ENCODE measurements at regions not wholly inside any gene's neighbourhood (a gene's known extent, or its start where the extent isn't known, plus 50 kb on each side); places are given as distances from the start of the nearest gene placed in this dataset.

- Histone ChIP-seq H3K27me3 (ENCODE audit: control insufficient read depth, insufficient read depth, low read length) (no peaks in the 10 kb centered on the region), H3K4me1 (ENCODE audit: control insufficient read depth, low read depth, low read length) (no peaks in the 10 kb centered on the region), H3K36me3 (ENCODE audit: control insufficient read depth, low read depth, low read length) (no peaks in the 10 kb centered on the region), H3K4me3 (ENCODE audit: low read length) (no peak overlapping the region), H3K9me3 (ENCODE audit: control insufficient read depth, low read depth, low read length) (no peaks in the 10 kb centered on the region), H3K9ac (ENCODE audit: low read length) (no peak overlapping the region), H3K27ac (ENCODE audit: low read length) (no peak overlapping the region)
Measured at GRCh38 chr2:140063356-140063755, 1283.2 kb upstream of the NXPH2 start.

- Histone ChIP-seq H3K4me1 (ENCODE audit: control insufficient read depth, low read depth, low read length) (no peaks in the 10 kb centered on the region), H3K9me3 (ENCODE audit: control insufficient read depth, low read depth, low read length) (no peaks in the 10 kb centered on the region)
Measured at GRCh38 chr2:140061240-140061639, 1281.0 kb upstream of the NXPH2 start.

GRCh38 chr2:140057928-140058327 lies 1277.7 kb upstream of the NXPH2 start:
- H3K9ac ChIP-seq (ENCODE audit: low read length): no peak overlapping the region
- no peaks in the 10 kb centered on the region for H3K27me3 ChIP-seq (ENCODE audit: control insufficient read depth, insufficient read depth, low read length)
- H3K36me3 ChIP-seq (ENCODE audit: control insufficient read depth, low read depth, low read length): no peaks in the 10 kb centered on the region
- no peak overlapping the region for H3K4me3 ChIP-seq (ENCODE audit: low read length)
- no peaks in the 10 kb centered on the region for H3K9me3 ChIP-seq (ENCODE audit: control insufficient read depth, low read depth, low read length)
- no peaks in the 10 kb centered on the region for H3K4me1 ChIP-seq (ENCODE audit: control insufficient read depth, low read depth, low read length)
- H3K27ac ChIP-seq (ENCODE audit: low read length): no peak overlapping the region

More at GRCh38 chr2:140061240-140061639, 1281.0 kb upstream of the NXPH2 start:
- H3K27ac ChIP-seq (ENCODE audit: low read length): no peak overlapping the region
- no peak overlapping the region for H3K9ac ChIP-seq (ENCODE audit: low read length)
- no peak overlapping the region for H3K4me3 ChIP-seq (ENCODE audit: low read length)
- no peaks in the 10 kb centered on the region for H3K36me3 ChIP-seq (ENCODE audit: control insufficient read depth, low read depth, low read length)
- no peaks in the 10 kb centered on the region for H3K27me3 ChIP-seq (ENCODE audit: control insufficient read depth, insufficient read depth, low read length)

GRCh38 chr2:140041811-140042210 lies 1261.6 kb upstream of the NXPH2 start:
- H3K36me3 ChIP-seq (ENCODE audit: control insufficient read depth, low read depth, low read length): no peaks in the 10 kb centered on the region
- no peak overlapping the region for H3K27ac ChIP-seq (ENCODE audit: low read length)
- H3K4me1 ChIP-seq (ENCODE audit: control insufficient read depth, low read depth, low read length): no peaks in the 10 kb centered on the region
- H3K27me3 ChIP-seq (ENCODE audit: control insufficient read depth, insufficient read depth, low read length): no peaks in the 10 kb centered on the region
- H3K9ac ChIP-seq (ENCODE audit: low read length): no peak overlapping the region
- no peak overlapping the region for H3K4me3 ChIP-seq (ENCODE audit: low read length)
- H3K9me3 ChIP-seq (ENCODE audit: control insufficient read depth, low read depth, low read length): peaks cover 1% of the 10 kb centered on the region

- Histone ChIP-seq H3K36me3 (ENCODE audit: control insufficient read depth, low read depth, low read length) (no peaks in the 10 kb centered on the region), H3K9me3 (ENCODE audit: control insufficient read depth, low read depth, low read length) (peaks cover 3% of the 10 kb centered on the region), H3K27ac (ENCODE audit: low read length) (no peak overlapping the region), H3K9ac (ENCODE audit: low read length) (no peak overlapping the region), H3K4me3 (ENCODE audit: low read length) (no peak overlapping the region), H3K27me3 (ENCODE audit: control insufficient read depth, insufficient read depth, low read length) (no peaks in the 10 kb centered on the region), H3K4me1 (ENCODE audit: control insufficient read depth, low read depth, low read length) (no peaks in the 10 kb centered on the region)
Measured at GRCh38 chr2:140041239-140041638, 1261.0 kb upstream of the NXPH2 start.

- H3K27me3 ChIP-seq (ENCODE audit: control insufficient read depth, insufficient read depth, low read length): no peaks in the 10 kb centered on the region
- H3K9me3 ChIP-seq (ENCODE audit: control insufficient read depth, low read depth, low read length): peaks cover 6% of the 10 kb centered on the region
- H3K9ac ChIP-seq (ENCODE audit: low read length): no peak overlapping the region
- no peak overlapping the region for H3K27ac ChIP-seq (ENCODE audit: low read length)
- no peak overlapping the region for H3K4me3 ChIP-seq (ENCODE audit: low read length)
- peaks cover 4% of the 10 kb centered on the region for H3K4me1 ChIP-seq (ENCODE audit: control insufficient read depth, low read depth, low read length)
- H3K36me3 ChIP-seq (ENCODE audit: control insufficient read depth, low read depth, low read length): no peaks in the 10 kb centered on the region
Measured at GRCh38 chr2:140033638-140034037, 1253.4 kb upstream of the NXPH2 start.

- Histone ChIP-seq H3K4me1 (ENCODE audit: control insufficient read depth, low read depth, low read length) (peaks cover 7% of the 10 kb centered on the region), H3K9ac (ENCODE audit: low read length) (no peak overlapping the region), H3K4me3 (ENCODE audit: low read length) (no peak overlapping the region), H3K27ac (ENCODE audit: low read length) (no peak overlapping the region), H3K27me3 (ENCODE audit: control insufficient read depth, insufficient read depth, low read length) (no peaks in the 10 kb centered on the region), H3K9me3 (ENCODE audit: control insufficient read depth, low read depth, low read length) (no peaks in the 10 kb centered on the region), H3K36me3 (ENCODE audit: control insufficient read depth, low read depth, low read length) (no peaks in the 10 kb centered on the region)
Measured at GRCh38 chr2:140027966-140028365, 1247.8 kb upstream of the NXPH2 start.

- Histone ChIP-seq H3K27me3 (ENCODE audit: control insufficient read depth, insufficient read depth, low read length) (no peaks in the 10 kb centered on the region), H3K36me3 (ENCODE audit: control insufficient read depth, low read depth, low read length) (no peaks in the 10 kb centered on the region), H3K9ac (ENCODE audit: low read length) (no peak overlapping the region), H3K4me1 (ENCODE audit: control insufficient read depth, low read depth, low read length) (peaks cover 7% of the 10 kb centered on the region), H3K4me3 (ENCODE audit: low read length) (no peak overlapping the region), H3K27ac (ENCODE audit: low read length) (no peak overlapping the region), H3K9me3 (ENCODE audit: control insufficient read depth, low read depth, low read length) (no peaks in the 10 kb centered on the region)
Measured at GRCh38 chr2:140027320-140027719, 1247.1 kb upstream of the NXPH2 start.

GRCh38 chr2:140023291-140023690 lies 1243.1 kb upstream of the NXPH2 start:
- Histone ChIP-seq H3K4me3 (ENCODE audit: low read length) (no peak overlapping the region), H3K9me3 (ENCODE audit: control insufficient read depth, low read depth, low read length) (no peaks in the 10 kb centered on the region), H3K4me1 (ENCODE audit: control insufficient read depth, low read depth, low read length) (peaks cover 7% of the 10 kb centered on the region), H3K36me3 (ENCODE audit: control insufficient read depth, low read depth, low read length) (no peaks in the 10 kb centered on the region), H3K27ac (ENCODE audit: low read length) (no peak overlapping the region), H3K9ac (ENCODE audit: low read length) (no peak overlapping the region), H3K27me3 (ENCODE audit: control insufficient read depth, insufficient read depth, low read length) (no peaks in the 10 kb centered on the region)

- no peak overlapping the region for H3K9ac ChIP-seq (ENCODE audit: low read length)
Measured at GRCh38 chr2:140018541-140018940, 1238.4 kb upstream of the NXPH2 start.

GRCh38 chr2:140014204-140014546 lies 1234.0 kb upstream of the NXPH2 start:
- H3K27me3 ChIP-seq (ENCODE audit: control insufficient read depth, insufficient read depth, low read length): no peaks in the 10 kb centered on the region
- no peaks in the 10 kb centered on the region for H3K36me3 ChIP-seq (ENCODE audit: control insufficient read depth, low read depth, low read length)
- H3K9me3 ChIP-seq (ENCODE audit: control insufficient read depth, low read depth, low read length): no peaks in the 10 kb centered on the region
- no peak overlapping the region for H3K9ac ChIP-seq (ENCODE audit: low read length)
- no peak overlapping the region for H3K4me3 ChIP-seq (ENCODE audit: low read length)
- no peaks in the 10 kb centered on the region for H3K4me1 ChIP-seq (ENCODE audit: control insufficient read depth, low read depth, low read length)
- H3K27ac ChIP-seq (ENCODE audit: low read length): no peak overlapping the region

More at GRCh38 chr2:140018541-140018940, 1238.4 kb upstream of the NXPH2 start:
- H3K27ac ChIP-seq (ENCODE audit: low read length): no peak overlapping the region
- no peak overlapping the region for H3K4me3 ChIP-seq (ENCODE audit: low read length)
- H3K27me3 ChIP-seq (ENCODE audit: control insufficient read depth, insufficient read depth, low read length): no peaks in the 10 kb centered on the region
- H3K36me3 ChIP-seq (ENCODE audit: control insufficient read depth, low read depth, low read length): no peaks in the 10 kb centered on the region
- no peaks in the 10 kb centered on the region for H3K9me3 ChIP-seq (ENCODE audit: control insufficient read depth, low read depth, low read length)
- peaks cover 5% of the 10 kb centered on the region for H3K4me1 ChIP-seq (ENCODE audit: control insufficient read depth, low read depth, low read length)

- no peaks in the 10 kb centered on the region for H3K27me3 ChIP-seq (ENCODE audit: control insufficient read depth, insufficient read depth, low read length)
- H3K27ac ChIP-seq (ENCODE audit: low read length): no peak overlapping the region
- H3K9ac ChIP-seq (ENCODE audit: low read length): no peak overlapping the region
- H3K4me1 ChIP-seq (ENCODE audit: control insufficient read depth, low read depth, low read length): no peaks in the 10 kb centered on the region
- no peaks in the 10 kb centered on the region for H3K9me3 ChIP-seq (ENCODE audit: control insufficient read depth, low read depth, low read length)
- H3K4me3 ChIP-seq (ENCODE audit: low read length): no peak overlapping the region
- H3K36me3 ChIP-seq (ENCODE audit: control insufficient read depth, low read depth, low read length): no peaks in the 10 kb centered on the region
Measured at GRCh38 chr2:140013545-140014203, 1233.5 kb upstream of the NXPH2 start.
